Stomach (tissue), 4 donors: ENCODE measurements at regions not wholly inside any gene's neighbourhood (a gene's known extent, or its start where the extent isn't known, plus 50 kb on each side); places are given as distances from the start of the nearest gene placed in this dataset.

Experiments used
- CTCF ChIP-seq, 7 experiments: fragments of 450-650 bp in 4 of 7; fragments of 200-600 bp in 3 of 7; sonication (generic) in 3 of 7; IDR thresholded peaks; one replicate each; pipeline ENCODE4 v1.5.1; 2016 to 2019; ENCODE audit warnings: antibody characterized with exemption in 7 of 7, control low read depth in 2 of 7, mild to moderate bottlenecking in 1 of 7
- EP300 ChIP-seq: sonication (generic); formaldehyde crosslinking; IDR thresholded peaks from one replicate; pipeline ENCODE4 v1.6.1; 2017; ENCODE audit warnings: antibody characterized with exemption

- TF ChIP-seq CTCF (IDR thresholded peaks at IDR 0.05): no peak
- no peak for TF ChIP-seq EP300
These were observed 83.7 kb upstream of the DBX1 start for GRCh38 chr11:20243974-20244373.
